NCI-H128 (cell line): ENCODE measurements at regions not wholly inside any gene's neighbourhood (a gene's known extent, or its start where the extent isn't known, plus 50 kb on each side); places are given as distances from the start of the nearest gene placed in this dataset.
"Not testable (repeated sequence)": the region's sequence is repeated elsewhere in the genome, so short reads cannot be mapped to it uniquely, and the experiment has no call there.

Experiments used
- DNase-seq: peaks from one replicate; lab custom pipeline; 2025; ENCODE audit not compliant: unreplicated experiment; lab: John Stamatoyannopoulos, UW

GRCh38 chr18:38572554-38573111, 1007.0 kb upstream of the CELF4 start:
- DNase-seq: no peak

GRCh38 chr18:38571651-38572050, 1006.1 kb upstream of the CELF4 start:
- no peak for DNase-seq

GRCh38 chr18:38565513-38565912, 999.9 kb upstream of the CELF4 start:
- DNase-seq: no peak

GRCh38 chr18:38563396-38563980, 997.9 kb upstream of the CELF4 start:
- no peak for DNase-seq

- no peak for DNase-seq
Observed at GRCh38 chr18:38557006-38557405, 991.4 kb upstream of the CELF4 start.

- DNase-seq: no peak
Observed at GRCh38 chr18:38552732-38553321, 987.2 kb upstream of the CELF4 start.

- no peak for DNase-seq
Observed at GRCh38 chr18:38551881-38552280, 986.3 kb upstream of the CELF4 start.

GRCh38 chr18:38545071-38545470, 979.5 kb upstream of the CELF4 start:
- DNase-seq: no peak

- no peak for DNase-seq
Observed at GRCh38 chr18:38539856-38540255, 974.3 kb upstream of the CELF4 start.

- DNase-seq: no peak
Observed at GRCh38 chr18:38539371-38539770, 973.8 kb upstream of the CELF4 start.

GRCh38 chr18:38534073-38534472, 968.5 kb upstream of the CELF4 start:
- no peak for DNase-seq

- no peak for DNase-seq
Observed at GRCh38 chr18:38526922-38527321, 961.3 kb upstream of the CELF4 start.

GRCh38 chr18:38525039-38525438, 959.4 kb upstream of the CELF4 start:
- no peak for DNase-seq

GRCh38 chr18:38520786-38521185, 955.2 kb upstream of the CELF4 start:
- DNase-seq: no peak

- no peak for DNase-seq
Observed at GRCh38 chr18:38502539-38502938, 936.9 kb upstream of the CELF4 start.

- no peak for DNase-seq
Observed at GRCh38 chr18:38497266-38497665, 931.7 kb upstream of the CELF4 start.

GRCh38 chr18:38496222-38496793, 930.7 kb upstream of the CELF4 start:
- no peak for DNase-seq

GRCh38 chr18:38494065-38494464, 928.5 kb upstream of the CELF4 start:
- no peak for DNase-seq

- no peak for DNase-seq
Observed at GRCh38 chr18:38491195-38491594, 925.6 kb upstream of the CELF4 start.

- not testable (repeated sequence) for DNase-seq
Observed at GRCh38 chr18:38489721-38490120, 924.1 kb upstream of the CELF4 start.

GRCh38 chr18:38487521-38487920, 921.9 kb upstream of the CELF4 start:
- no peak for DNase-seq

GRCh38 chr18:38483326-38483725, 917.7 kb upstream of the CELF4 start:
- no peak for DNase-seq

GRCh38 chr18:38481576-38481975, 916.0 kb upstream of the CELF4 start:
- DNase-seq: no peak
